HG03135 (cell line): ENCODE measurements at regions not wholly inside any gene's neighbourhood (a gene's known extent, or its start where the extent isn't known, plus 50 kb on each side); places are given as distances from the start of the nearest gene placed in this dataset.

Source experiments
- ATAC-seq: cut with Tn5 transposase; IDR thresholded peaks from one replicate; pipeline ENCODE4 v1.9.1; 2021; ENCODE audit warnings: mild to moderate bottlenecking, moderate library complexity; ENCODE audit not compliant: unreplicated experiment

DNA sequence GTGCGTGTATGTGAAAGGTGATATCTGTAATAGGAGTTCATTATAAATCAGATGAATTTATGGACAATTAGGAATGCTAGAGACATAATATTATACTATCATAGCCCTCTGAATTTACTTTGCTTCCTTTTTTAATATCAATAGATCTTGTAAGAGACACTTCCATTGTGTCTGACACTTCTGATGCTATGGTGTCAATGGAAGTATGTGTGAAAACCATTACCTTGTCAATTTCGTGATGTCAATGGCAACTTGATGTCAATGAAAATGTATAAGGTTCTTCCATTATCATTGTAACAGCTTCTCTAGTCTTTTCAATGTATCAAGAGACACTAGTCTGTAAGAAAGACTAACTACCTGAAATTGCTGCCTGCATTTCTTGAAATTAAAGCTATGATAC is 296.8 kb upstream of the DPYD start:
- ATAC-seq: no peak

DNA sequence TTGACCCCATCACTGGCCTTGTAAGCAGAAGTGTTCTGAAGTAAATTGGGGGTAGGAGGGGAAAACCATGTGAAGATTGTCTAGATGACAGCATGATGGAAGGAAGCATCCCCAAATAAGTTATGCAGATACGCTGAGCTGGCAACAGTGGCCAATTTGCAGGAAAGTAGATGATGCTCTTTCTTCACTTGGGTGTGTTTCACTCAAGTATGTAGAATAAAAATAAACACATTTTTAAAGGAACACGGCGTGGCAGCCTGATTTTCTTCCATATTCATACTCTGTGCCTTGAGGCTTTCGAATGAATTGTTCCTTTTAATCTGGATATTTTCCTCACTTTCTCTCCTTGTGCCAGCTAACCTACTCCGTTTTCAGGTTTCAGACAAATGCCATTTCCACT is 295.5 kb upstream of the DPYD start:
- no peak for ATAC-seq

GRCh38 chr1:98211271-98211845 is 290.5 kb upstream of the DPYD start:
- ATAC-seq: no peak

DNA sequence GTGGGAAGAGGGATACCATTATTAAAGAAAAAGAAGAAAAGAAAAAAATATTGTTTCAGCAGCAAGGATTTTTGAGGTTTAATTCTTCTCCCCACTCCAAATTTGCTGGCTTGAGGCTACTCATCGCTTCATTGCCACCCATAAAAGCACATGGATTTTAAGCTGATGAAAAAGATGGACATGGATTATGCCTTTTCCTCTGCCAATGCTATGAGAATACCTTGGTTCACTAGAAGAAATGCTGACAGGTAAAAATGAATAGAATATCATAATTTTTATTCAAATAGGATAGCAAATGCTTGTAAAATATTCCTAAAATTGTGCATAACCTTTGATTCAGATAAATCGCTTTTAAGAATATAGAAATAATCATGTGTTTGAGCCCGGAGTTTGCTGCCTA is 289.7 kb upstream of the DPYD start:
- no peak for ATAC-seq

DNA sequence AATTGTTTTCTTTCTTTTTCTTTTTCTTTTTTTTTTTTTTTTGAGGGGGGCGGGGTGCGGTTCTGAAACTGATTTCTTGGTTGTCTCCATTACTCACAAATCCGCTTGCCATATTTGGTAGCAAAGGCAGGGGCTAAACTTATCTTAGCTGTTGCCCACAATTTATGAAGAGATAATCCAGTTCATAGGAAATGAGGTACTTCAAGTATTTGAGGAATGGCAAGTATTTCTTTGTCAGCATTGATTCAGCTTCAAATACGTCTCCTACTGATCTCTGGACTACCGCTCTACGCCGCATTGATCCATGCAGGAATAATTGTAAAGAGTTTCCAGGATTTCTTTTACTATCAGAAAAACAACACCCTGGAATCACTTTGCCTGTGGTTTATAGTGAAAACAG is 289.2 kb upstream of the DPYD start:
- ATAC-seq: no peak

DNA sequence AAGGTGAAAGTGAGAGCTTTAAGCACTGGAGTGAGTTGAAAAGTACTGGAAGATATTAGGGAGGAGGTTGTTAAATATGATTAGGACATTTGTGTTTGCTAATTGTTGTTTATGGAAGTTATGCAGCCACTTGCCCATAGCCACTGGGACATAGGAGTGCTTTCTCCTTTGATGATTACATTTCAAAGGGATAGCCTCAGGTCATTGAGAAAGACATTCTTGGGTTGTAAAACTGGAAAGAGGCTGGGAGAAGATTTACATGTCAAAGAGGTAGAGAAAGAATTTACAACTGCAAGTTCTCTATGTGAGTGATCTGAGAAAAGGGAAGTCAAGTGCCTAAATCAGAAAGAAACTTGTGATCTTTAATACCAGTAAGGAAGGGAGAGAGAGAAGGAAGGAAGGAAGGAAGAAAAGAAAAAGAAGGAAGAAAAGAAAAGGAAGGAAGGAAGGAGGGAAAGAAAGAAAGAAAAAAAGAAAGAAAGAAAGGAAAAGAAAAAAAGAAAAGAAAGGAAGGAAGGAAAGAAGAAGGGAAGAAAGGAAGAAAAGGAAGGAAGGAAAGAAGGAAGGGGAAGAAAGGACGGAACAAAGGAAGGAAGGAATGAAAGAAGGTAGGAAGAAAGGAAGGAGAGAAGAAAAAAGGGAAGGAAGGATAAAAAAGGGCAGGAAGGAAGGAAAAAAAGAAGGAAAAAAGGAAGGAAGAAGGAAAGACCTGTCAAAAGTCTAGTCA is 284.6 kb upstream of the DPYD start:
- no peak for ATAC-seq

GRCh38 chr1:98203466-98203865 is 282.6 kb upstream of the DPYD start:
- ATAC-seq: no peak

DNA sequence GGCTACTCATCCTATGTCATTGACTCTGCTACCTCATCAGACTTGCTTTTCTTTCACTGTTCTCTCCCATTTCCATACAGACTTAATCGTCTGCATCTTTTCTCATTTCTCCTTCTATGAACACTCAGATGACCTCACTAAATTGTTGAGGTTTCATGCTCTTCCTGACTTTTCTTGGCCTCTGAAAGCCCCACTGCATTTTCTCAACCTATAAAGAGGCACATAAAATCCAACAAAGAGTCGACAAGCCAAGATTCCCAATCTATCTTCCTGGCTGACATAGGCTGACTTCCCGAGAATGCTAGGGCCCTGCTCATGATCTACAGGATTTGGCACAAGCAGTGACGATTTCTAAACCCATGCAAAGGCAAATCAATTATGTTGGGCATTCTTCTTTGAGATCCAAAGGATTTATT is 280.8 kb upstream of the DPYD start:
- ATAC-seq: no peak

DNA sequence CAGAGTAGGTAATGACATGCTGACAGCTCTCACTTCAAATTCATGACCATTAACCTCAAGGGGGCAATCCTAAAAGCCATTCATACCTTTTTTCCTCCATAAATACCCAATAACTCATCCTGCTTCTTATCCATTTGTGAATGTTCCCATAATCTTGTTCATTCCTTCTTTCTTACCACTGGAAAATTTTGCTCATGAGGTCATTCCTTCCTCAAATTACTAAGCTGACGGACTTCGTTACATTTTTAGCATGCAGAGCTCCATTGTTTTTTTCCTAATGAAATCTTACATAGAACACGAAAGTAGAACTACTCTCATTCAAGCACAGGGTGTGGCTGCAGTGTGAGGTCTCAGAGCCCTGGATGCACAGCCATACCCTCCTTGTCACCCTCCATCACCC is 276.5 kb upstream of the DPYD start:
- no peak for ATAC-seq

- no peak for ATAC-seq
Measured at GRCh38 chr1:98196012-98196411, 275.2 kb upstream of the DPYD start.

DNA sequence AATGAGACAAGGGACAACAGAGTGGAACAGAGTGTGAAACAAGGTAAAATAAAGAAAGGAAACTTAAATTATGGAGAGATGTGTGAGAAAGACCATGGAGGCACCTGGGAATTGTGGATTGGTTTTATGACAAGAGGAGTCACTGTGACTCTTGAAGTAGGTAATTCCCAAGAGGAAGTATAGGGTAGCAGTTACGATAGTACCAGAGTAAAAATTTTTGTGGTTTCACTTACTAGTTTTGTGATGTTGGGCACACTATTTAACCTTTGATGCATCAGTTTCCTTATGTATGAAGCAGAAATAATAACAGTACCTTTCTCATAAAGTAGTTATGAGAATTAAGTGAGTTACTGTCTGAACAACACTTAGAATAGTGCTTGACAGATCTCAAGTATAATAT is 267.9 kb upstream of the DPYD start:
- ATAC-seq: no peak

GRCh38 chr1:98184856-98185255 is 264.0 kb upstream of the DPYD start:
- ATAC-seq: no peak

DNA sequence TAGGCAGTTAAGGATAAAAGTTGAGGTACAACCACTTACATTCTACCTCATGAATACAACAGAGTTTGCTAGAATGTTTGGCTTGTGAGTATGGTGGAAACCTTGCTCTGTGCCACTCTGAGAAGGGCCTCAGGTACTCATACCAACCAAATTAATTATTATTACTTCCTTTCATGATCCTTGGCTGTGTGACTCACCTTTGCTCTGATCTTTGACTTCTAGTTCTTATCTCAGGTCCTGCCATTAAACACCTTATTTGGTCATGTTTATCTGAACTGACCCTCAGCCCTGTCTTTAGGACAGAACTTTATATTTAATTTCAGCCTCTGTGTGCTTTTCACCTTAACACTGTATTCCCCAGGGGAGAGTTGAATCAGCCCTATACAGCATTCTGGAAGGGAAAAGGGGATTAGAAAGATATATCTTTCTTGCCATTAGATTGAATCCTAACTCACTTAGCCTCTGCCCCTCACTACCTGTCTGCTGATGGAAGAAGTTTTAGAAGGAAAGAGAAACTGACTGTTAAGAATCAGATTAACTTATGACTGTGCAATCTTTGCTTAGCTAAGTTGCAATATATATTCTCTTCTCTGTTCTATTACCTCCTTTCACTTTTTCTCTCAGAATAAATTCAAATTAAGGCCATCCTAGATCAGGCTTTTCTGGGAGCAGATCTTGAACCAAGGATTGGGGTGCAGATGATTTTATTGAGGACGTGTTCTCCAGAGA is 260.4 kb upstream of the DPYD start:
- ATAC-seq: no peak

DNA sequence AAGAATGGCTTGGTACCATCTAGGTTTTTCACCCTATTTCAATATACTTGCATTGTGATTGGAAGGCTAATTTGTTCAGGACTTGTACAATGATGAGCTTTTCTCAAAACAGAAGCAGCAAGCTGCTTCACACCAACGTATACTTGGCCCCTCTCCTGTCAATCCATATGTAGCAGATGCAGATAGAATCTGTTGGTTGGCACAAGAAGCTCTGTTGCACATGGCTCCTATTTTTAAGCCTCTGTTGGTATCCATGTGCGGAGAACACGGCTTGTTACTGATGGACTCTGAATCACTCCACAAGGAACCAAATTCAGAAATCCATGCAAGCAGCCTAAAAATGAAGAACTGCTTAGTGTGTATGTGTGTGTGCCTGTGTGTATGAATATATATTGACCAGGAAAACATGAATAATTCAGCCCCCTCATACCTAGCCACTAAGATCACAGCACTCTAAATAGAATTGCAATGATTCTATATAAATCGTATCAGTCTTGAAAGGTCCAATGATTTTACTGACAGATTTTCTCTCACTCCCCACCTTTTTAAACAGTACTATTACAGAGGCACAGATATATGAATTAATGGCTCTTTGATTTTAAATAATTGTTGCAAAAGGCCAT is 258.4 kb upstream of the DPYD start:
- ATAC-seq: no peak

DNA sequence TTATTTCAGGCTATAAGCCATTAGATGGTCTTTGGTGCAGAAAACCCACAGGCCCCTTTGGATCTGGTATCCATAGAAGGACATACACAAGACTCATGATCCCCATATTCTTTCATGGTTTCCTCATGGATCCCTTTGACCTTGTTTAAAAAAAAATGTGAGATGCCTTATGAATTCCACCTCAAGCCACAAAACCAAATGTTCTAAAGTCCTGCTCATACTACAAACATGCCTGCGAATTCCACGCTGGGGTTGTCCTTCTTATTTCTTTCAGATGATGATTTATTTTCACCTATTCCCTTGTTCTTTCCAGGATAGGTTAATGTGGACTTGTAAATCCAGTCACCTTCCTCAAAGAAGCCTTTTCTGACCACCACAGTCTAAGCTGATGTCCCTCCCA is 256.9 kb upstream of the DPYD start:
- no peak for ATAC-seq

GRCh38 chr1:98176936-98177335 is 256.1 kb upstream of the DPYD start:
- no peak for ATAC-seq

DNA sequence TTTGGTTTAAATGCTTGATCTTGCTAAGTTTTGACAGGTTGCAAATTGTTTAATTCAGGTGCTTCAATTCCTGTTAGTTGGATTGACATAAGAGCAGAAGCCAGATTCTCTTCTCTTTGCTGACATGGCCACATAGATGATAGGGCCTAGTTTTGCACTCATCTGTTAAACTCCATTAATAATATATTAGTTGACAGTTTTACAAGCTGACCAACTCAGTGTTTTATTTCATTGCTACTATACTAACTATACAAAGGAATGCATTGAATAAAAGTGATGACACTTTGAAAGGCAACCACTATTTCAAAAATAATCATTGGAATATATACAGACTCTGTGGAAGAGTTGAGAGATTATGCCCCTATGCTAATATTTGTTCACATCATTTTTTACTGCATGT is 255.6 kb upstream of the DPYD start:
- ATAC-seq: no peak

GRCh38 chr1:98172578-98172977 is 251.7 kb upstream of the DPYD start:
- ATAC-seq: no peak

- no peak for ATAC-seq
Measured at GRCh38 chr1:98172022-98172421, 251.2 kb upstream of the DPYD start.

- ATAC-seq: no peak
Measured at GRCh38 chr1:98164509-98164908, 243.7 kb upstream of the DPYD start.

DNA sequence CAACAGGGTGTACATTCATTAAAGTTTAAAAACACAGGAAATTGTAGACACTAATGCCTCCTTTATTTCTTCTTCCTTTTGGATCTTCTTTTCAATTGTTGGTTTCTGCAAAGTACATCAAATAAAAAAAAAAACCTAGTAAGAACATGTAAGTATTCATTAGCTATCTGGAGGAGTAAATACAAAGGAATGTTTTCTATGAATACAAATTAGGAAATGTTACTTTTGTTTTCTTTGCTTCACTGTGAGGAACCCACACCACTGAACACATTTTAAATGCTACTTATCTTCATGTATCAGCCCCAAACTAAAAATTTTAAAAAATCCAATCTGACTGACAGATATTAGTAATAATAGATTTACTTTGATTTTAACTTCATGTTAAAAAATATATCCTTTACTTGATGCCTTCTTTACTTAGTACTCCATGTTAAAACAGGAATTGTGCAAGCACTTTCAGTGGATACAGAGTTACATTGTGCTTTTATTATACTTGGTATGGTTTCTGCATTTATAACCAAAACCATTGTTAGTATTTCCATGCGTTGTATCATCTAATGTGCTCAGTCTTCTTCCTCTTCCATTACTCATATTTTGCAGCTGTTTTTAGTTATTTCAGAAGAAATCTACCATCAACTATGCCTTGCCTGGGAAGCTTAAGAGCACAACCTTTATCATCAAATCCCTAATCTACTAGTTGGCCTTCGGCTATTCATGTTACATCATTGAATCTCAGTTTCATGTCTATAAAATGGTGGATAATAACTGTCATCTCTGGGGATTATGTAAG is 236.9 kb upstream of the DPYD start:
- ATAC-seq: no peak
